ENCODE measurements at regions not wholly inside any gene's neighbourhood (a gene's known extent, or its start where the extent isn't known, plus 50 kb on each side); places are given as distances from the start of the nearest gene placed in this dataset.

- TF ChIP-seq POLR2A (IDR thresholded peaks at IDR 0.05), result no peak
- TF ChIP-seq, protein P1, sequence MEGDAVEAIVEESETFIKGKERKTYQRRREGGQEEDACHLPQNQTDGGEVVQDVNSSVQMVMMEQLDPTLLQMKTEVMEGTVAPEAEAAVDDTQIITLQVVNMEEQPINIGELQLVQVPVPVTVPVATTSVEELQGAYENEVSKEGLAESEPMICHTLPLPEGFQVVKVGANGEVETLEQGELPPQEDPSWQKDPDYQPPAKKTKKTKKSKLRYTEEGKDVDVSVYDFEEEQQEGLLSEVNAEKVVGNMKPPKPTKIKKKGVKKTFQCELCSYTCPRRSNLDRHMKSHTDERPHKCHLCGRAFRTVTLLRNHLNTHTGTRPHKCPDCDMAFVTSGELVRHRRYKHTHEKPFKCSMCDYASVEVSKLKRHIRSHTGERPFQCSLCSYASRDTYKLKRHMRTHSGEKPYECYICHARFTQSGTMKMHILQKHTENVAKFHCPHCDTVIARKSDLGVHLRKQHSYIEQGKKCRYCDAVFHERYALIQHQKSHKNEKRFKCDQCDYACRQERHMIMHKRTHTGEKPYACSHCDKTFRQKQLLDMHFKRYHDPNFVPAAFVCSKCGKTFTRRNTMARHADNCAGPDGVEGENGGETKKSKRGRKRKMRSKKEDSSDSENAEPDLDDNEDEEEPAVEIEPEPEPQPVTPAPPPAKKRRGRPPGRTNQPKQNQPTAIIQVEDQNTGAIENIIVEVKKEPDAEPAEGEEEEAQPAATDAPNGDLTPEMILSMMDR (IDR thresholded peaks at IDR 0.05), result no peak
Measured at GRCh38 chr11:24271798-24272197, 225.1 kb upstream of the LUZP2 start.
